Left cardiac atrium (tissue), 4 donors: ENCODE measurements at regions not wholly inside any gene's neighbourhood (a gene's known extent, or its start where the extent isn't known, plus 50 kb on each side); places are given as distances from the start of the nearest gene placed in this dataset.

Experiments
- ATAC-seq, 2 donors: fragments of 200-7000 bp; cut with Tn5 transposase; one replicate each; pipeline ENCODE4 v1.9.1; 2020; ENCODE audit warnings: mild to moderate bottlenecking in 2 of 2, moderate library complexity in 2 of 2
- DNase-seq: peaks from one replicate; pipeline ENCODE4 v3.0.0-alpha.2; 2020
- intact Hi-C, 2 donors: fragments of 100-400 bp; cut with DNase I; formaldehyde crosslinking; loops; one replicate each; pipeline versions ENCODE4 v1.14.1 to v1.15.1; 2022 to 2023
- donor health status: DM: no; HTN: yes; CAD: no.
- donor health status: DM: no; HTN: yes; CAD: no; lungs with severe emphysema.
- donor health status: DM: yes; HTN: yes; CAD: no.
- donor health status: Dilated cardiomyopathy.

- intact Hi-C loops: no loop called here
- DNase-seq: no peak
- ATAC-seq: no peak
Observed at GRCh38 chr1:30422251-30422650, 301.1 kb downstream of the MATN1 start.

- ATAC-seq (no peak), DNase-seq (no peak)
- intact Hi-C loops: no loop called here
Observed at GRCh38 chr1:30420519-30421050, 302.8 kb downstream of the MATN1 start.

GRCh38 chr1:30419831-30420230 is 303.6 kb downstream of the MATN1 start:
- DNase-seq (no peak), ATAC-seq (no peak)
- intact Hi-C loops: loop anchor here in 1 of 2 donors (10.0 kb wide), 1 partner anchor 135 kb away; no protein-coding TSS in a partner anchor

GRCh38 chr1:30418939-30419720 is 304.3 kb downstream of the MATN1 start:
- ATAC-seq (no peak), DNase-seq (no peak)
- intact Hi-C loops: loop anchor here in 1 of 2 donors (10.0 kb wide), 1 partner anchor 136 kb away; no protein-coding TSS in a partner anchor

GRCh38 chr1:30418061-30418938 is 305.1 kb downstream of the MATN1 start:
- no peak for ATAC-seq
- no peak for DNase-seq
- intact Hi-C loops: loop anchor here in 1 of 2 donors (10.0 kb wide), 1 partner anchor 137 kb away; no protein-coding TSS in a partner anchor

- intact Hi-C loops: loop anchor here in 1 of 2 donors (10.0 kb wide), 1 partner anchor 137 kb away; no protein-coding TSS in a partner anchor
- ATAC-seq: no peak
- DNase-seq: no peak
Observed at GRCh38 chr1:30417701-30418046, 305.7 kb downstream of the MATN1 start.

- intact Hi-C loops: loop anchor here in 1 of 2 donors (10.0 kb wide), 1 partner anchor 138 kb away; no protein-coding TSS in a partner anchor
- ATAC-seq: no peak
- no peak for DNase-seq
Observed at GRCh38 chr1:30417001-30417700, 306.2 kb downstream of the MATN1 start.

- no peak for ATAC-seq
- intact Hi-C loops: loop anchor here in 1 of 2 donors (10.0 kb wide), 1 partner anchor 138 kb away; no protein-coding TSS in a partner anchor
- no peak for DNase-seq
Observed at GRCh38 chr1:30416221-30416820, 307.1 kb downstream of the MATN1 start.

GRCh38 chr1:30415171-30415940 is 308.0 kb downstream of the MATN1 start:
- ATAC-seq: no peak

GRCh38 chr1:30414851-30415165 is 308.6 kb downstream of the MATN1 start:
- DNase-seq (no peak), ATAC-seq (no peak)
- intact Hi-C loops: loop anchor here in 1 of 2 donors (10.0 kb wide), 1 partner anchor 140 kb away; no protein-coding TSS in a partner anchor

More at GRCh38 chr1:30415171-30415940, 308.0 kb downstream of the MATN1 start:
- no peak for DNase-seq
- intact Hi-C loops: loop anchor here in 1 of 2 donors (10.0 kb wide), 1 partner anchor 139 kb away; no protein-coding TSS in a partner anchor

GRCh38 chr1:30414086-30414850 is 309.1 kb downstream of the MATN1 start:
- intact Hi-C loops: loop anchor here in 1 of 2 donors (10.0 kb wide), 1 partner anchor 141 kb away; no protein-coding TSS in a partner anchor
- ATAC-seq (no peak), DNase-seq (no peak)

GRCh38 chr1:30413606-30414005 is 309.8 kb downstream of the MATN1 start:
- DNase-seq: no peak
- no peak for ATAC-seq
- intact Hi-C loops: loop anchor here in 1 of 2 donors (10.0 kb wide), 1 partner anchor 141 kb away; no protein-coding TSS in a partner anchor

GRCh38 chr1:30413111-30413440 is 310.3 kb downstream of the MATN1 start:
- DNase-seq: no peak
- intact Hi-C loops: loop anchor here in 1 of 2 donors (10.0 kb wide), 1 partner anchor 142 kb away; no protein-coding TSS in a partner anchor
- no peak for ATAC-seq

GRCh38 chr1:30412241-30413110 is 310.9 kb downstream of the MATN1 start:
- intact Hi-C loops: loop anchor here in 1 of 2 donors (10.0 kb wide), 1 partner anchor 142 kb away; no protein-coding TSS in a partner anchor

GRCh38 chr1:30411206-30411605 is 312.2 kb downstream of the MATN1 start:
- DNase-seq (no peak), ATAC-seq (no peak)

More at GRCh38 chr1:30412241-30413110, 310.9 kb downstream of the MATN1 start:
- DNase-seq: no peak
- ATAC-seq: peak in 1 of 2 donors; percentile 70

More at GRCh38 chr1:30411206-30411605, 312.2 kb downstream of the MATN1 start:
- intact Hi-C loops: loop anchor here in 1 of 2 donors (10.0 kb wide), 1 partner anchor 144 kb away; no protein-coding TSS in a partner anchor
